Left hindlimb (tissue), 1 donor: ENCODE measurements at regions not wholly inside any gene's neighbourhood (a gene's known extent, or its start where the extent isn't known, plus 50 kb on each side); places are given as distances from the start of the nearest gene placed in this dataset.
"Not testable (repeated sequence)": the region's sequence is repeated elsewhere in the genome, so short reads cannot be mapped to it uniquely, and the experiment has no call there.

Source experiments
- DNase-seq: peaks from one replicate; pipeline ENCODE4 v3.0.0-alpha.2; 2018

GRCh38 chrX:40411340-40412111 lies 169.2 kb upstream of the ATP6AP2 start:
- DNase-seq = no peak

- DNase-seq = no peak
These were observed 169.9 kb upstream of the ATP6AP2 start for GRCh38 chrX:40410859-40411258.

GRCh38 chrX:40406330-40406859 lies 174.4 kb upstream of the ATP6AP2 start:
- DNase-seq = no peak

GRCh38 chrX:40405399-40405798 lies 175.4 kb upstream of the ATP6AP2 start:
- DNase-seq = no peak

- no peak for DNase-seq
These were observed 177.0 kb upstream of the ATP6AP2 start for GRCh38 chrX:40403757-40404156.

- DNase-seq = peak; percentile 52
These were observed 177.8 kb upstream of the ATP6AP2 start for GRCh38 chrX:40402831-40403533.

- DNase-seq = no peak
These were observed 185.7 kb upstream of the ATP6AP2 start for GRCh38 chrX:40395102-40395501.

GRCh38 chrX:40394302-40394701 lies 186.5 kb upstream of the ATP6AP2 start:
- DNase-seq = no peak

GRCh38 chrX:40392599-40392998 lies 188.2 kb upstream of the ATP6AP2 start:
- DNase-seq = no peak

- DNase-seq = no peak
These were observed 189.1 kb upstream of the ATP6AP2 start for GRCh38 chrX:40391662-40392061.

- DNase-seq = no peak
These were observed 191.2 kb upstream of the ATP6AP2 start for GRCh38 chrX:40389555-40389954.

- DNase-seq = no peak
These were observed 192.3 kb upstream of the ATP6AP2 start for GRCh38 chrX:40388441-40388840.

GRCh38 chrX:40387869-40388268 lies 192.9 kb upstream of the ATP6AP2 start:
- DNase-seq = not testable (repeated sequence)

- not testable (repeated sequence) for DNase-seq
These were observed 193.5 kb upstream of the ATP6AP2 start for GRCh38 chrX:40387311-40387710.

GRCh38 chrX:40385682-40386081 lies 195.1 kb upstream of the ATP6AP2 start:
- no peak for DNase-seq

GRCh38 chrX:40385256-40385655 lies 195.5 kb upstream of the ATP6AP2 start:
- DNase-seq = no peak

GRCh38 chrX:40383969-40384368 lies 196.8 kb upstream of the ATP6AP2 start:
- DNase-seq = no peak

GRCh38 chrX:40383360-40383759 lies 197.4 kb upstream of the ATP6AP2 start:
- DNase-seq = no peak

GRCh38 chrX:40380655-40381488 lies 199.9 kb upstream of the ATP6AP2 start:
- no peak for DNase-seq

GRCh38 chrX:40377684-40378083 lies 203.1 kb upstream of the ATP6AP2 start:
- DNase-seq = no peak

- DNase-seq = no peak
These were observed 206.3 kb upstream of the ATP6AP2 start for GRCh38 chrX:40374486-40374885.

- no peak for DNase-seq
These were observed 207.1 kb upstream of the ATP6AP2 start for GRCh38 chrX:40373641-40374040.

GRCh38 chrX:40373025-40373424 lies 207.7 kb upstream of the ATP6AP2 start:
- no peak for DNase-seq
